ENCODE measurements at regions not wholly inside any gene's neighbourhood (a gene's known extent, or its start where the extent isn't known, plus 50 kb on each side); places are given as distances from the start of the nearest gene placed in this dataset.

- no peak for FAIRE-seq
- DNase-seq (ENCODE audit: low spot score) = no peak
Observed at GRCh38 chr5:2387250-2387633, 364.2 kb downstream of the IRX2 start.

- FAIRE-seq (no peak), DNase-seq (ENCODE audit: low spot score) (no peak)
Observed at GRCh38 chr5:2385818-2386217, 365.7 kb downstream of the IRX2 start.

GRCh38 chr5:2383698-2384065 is 367.8 kb downstream of the IRX2 start:
- FAIRE-seq = no peak
- no peak for DNase-seq (ENCODE audit: low spot score)

GRCh38 chr5:2382776-2383697 is 368.4 kb downstream of the IRX2 start:
- FAIRE-seq (no peak), DNase-seq (ENCODE audit: low spot score) (no peak)

- FAIRE-seq (no peak), DNase-seq (ENCODE audit: low spot score) (no peak)
Observed at GRCh38 chr5:2381861-2382260, 369.6 kb downstream of the IRX2 start.

- FAIRE-seq (no peak), DNase-seq (ENCODE audit: low spot score) (no peak)
Observed at GRCh38 chr5:2381070-2381469, 370.4 kb downstream of the IRX2 start.

GRCh38 chr5:2378976-2379375 is 372.5 kb downstream of the IRX2 start:
- DNase-seq (ENCODE audit: low spot score) (no peak), FAIRE-seq (no peak)

GRCh38 chr5:2378108-2378507 is 373.4 kb downstream of the IRX2 start:
- FAIRE-seq (no peak), DNase-seq (ENCODE audit: low spot score) (no peak)

- FAIRE-seq = no peak
- no peak for DNase-seq (ENCODE audit: low spot score)
Observed at GRCh38 chr5:2376486-2376885, 375.0 kb downstream of the IRX2 start.

GRCh38 chr5:2375757-2376250 is 375.7 kb downstream of the IRX2 start:
- FAIRE-seq (no peak), DNase-seq (ENCODE audit: low spot score) (no peak)

GRCh38 chr5:2375291-2375690 is 376.2 kb downstream of the IRX2 start:
- FAIRE-seq (no peak), DNase-seq (ENCODE audit: low spot score) (no peak)

GRCh38 chr5:2374703-2375102 is 376.8 kb downstream of the IRX2 start:
- FAIRE-seq = no peak
- no peak for DNase-seq (ENCODE audit: low spot score)

- DNase-seq (ENCODE audit: low spot score) (no peak), FAIRE-seq (no peak)
Observed at GRCh38 chr5:2373631-2374030, 377.8 kb downstream of the IRX2 start.

- FAIRE-seq = no peak
- no peak for DNase-seq (ENCODE audit: low spot score)
Observed at GRCh38 chr5:2371419-2371710, 380.1 kb downstream of the IRX2 start.

GRCh38 chr5:2370626-2371418 is 380.7 kb downstream of the IRX2 start:
- FAIRE-seq (no peak), DNase-seq (ENCODE audit: low spot score) (no peak)

GRCh38 chr5:2369178-2369577 is 382.3 kb downstream of the IRX2 start:
- DNase-seq (ENCODE audit: low spot score) (no peak), FAIRE-seq (no peak)

GRCh38 chr5:2366816-2367215 is 384.7 kb downstream of the IRX2 start:
- DNase-seq (ENCODE audit: low spot score) (no peak), FAIRE-seq (no peak)

GRCh38 chr5:2357309-2357708 is 394.2 kb downstream of the IRX2 start:
- FAIRE-seq (no peak), DNase-seq (ENCODE audit: low spot score) (no peak)

GRCh38 chr5:2355859-2356258 is 395.6 kb downstream of the IRX2 start:
- FAIRE-seq (no peak), DNase-seq (ENCODE audit: low spot score) (no peak)

GRCh38 chr5:2353871-2354440 is 397.5 kb downstream of the IRX2 start:
- no peak for DNase-seq (ENCODE audit: low spot score)
- no peak for FAIRE-seq

GRCh38 chr5:2353211-2353610 is 398.3 kb downstream of the IRX2 start:
- DNase-seq (ENCODE audit: low spot score) = no peak
- no peak for FAIRE-seq

- DNase-seq (ENCODE audit: low spot score) (no peak), FAIRE-seq (no peak)
Observed at GRCh38 chr5:2352101-2352861, 399.2 kb downstream of the IRX2 start.

Data from RCC 7860 (cell line).